Suprapubic skin (tissue), 3 donors: ENCODE measurements at regions not wholly inside any gene's neighbourhood (a gene's known extent, or its start where the extent isn't known, plus 50 kb on each side); places are given as distances from the start of the nearest gene placed in this dataset.

ENCODE experiments used
- CTCF ChIP-seq, 2 donors: fragments of 200-600 bp in 1 of 2; fragments of 450-650 bp in 1 of 2; sonication (generic) in 1 of 2; IDR thresholded peaks; one replicate each; pipeline ENCODE4 v1.5.1; 2016 to 2019; ENCODE audit warnings: antibody characterized with exemption in 2 of 2, mild to moderate bottlenecking in 1 of 2, moderate library complexity in 1 of 2
- POLR2A ChIP-seq, 2 donors: fragments of 450-650 bp; IDR thresholded peaks; one replicate each; pipeline ENCODE4 v1.6.1; 2017; ENCODE audit warnings: antibody characterized with exemption in 2 of 2, mild to moderate bottlenecking in 2 of 2, moderate library complexity in 2 of 2

DNA sequence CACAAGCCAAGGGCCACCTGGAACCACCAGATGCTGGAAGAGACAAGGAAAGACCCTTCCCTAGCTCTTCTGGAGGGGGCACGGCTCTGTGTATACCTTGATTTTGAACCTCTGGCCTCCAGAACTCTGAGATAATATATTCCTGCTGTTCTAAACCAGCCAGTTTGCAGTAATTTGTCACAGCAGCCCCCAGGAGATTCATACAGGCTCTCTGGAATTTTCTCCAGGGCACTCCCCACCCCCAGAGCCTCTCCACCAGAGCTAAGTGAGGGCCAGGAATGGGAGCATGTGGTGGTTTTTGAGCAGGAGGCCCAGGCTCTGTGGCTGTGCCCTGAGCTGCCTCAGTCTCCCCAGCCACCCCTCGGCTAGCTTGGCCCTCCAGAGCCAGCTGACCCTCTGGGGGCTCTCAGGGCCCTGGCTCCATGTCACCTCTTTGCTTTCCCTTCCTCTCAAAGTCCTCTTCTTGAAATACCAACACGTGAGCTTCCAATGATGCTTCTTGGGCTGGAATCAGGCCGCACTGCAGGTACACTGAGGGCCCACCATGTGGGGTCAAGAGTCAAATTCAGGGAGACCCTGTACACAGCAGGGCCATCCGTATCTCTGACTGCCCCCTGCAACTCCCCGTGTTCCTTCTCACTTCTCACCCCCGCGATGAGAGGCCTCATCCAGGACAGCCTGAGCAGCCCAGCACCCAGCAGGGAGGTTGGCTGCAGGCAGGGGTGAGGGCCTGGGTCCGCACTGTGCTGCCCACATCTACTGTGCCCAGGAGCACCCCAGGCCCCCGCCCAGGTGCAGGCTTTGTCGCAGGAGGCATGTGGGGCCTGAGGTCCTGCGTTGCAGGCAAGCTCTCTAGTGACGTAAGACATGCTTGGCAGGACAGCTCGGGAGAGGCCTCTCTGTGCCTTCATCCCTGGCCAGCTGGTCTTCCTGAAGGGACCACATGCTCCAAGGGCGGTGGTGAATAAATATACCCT is 155.5 kb downstream of the ANKRD60 start:
- no peak for TF ChIP-seq CTCF (IDR thresholded peaks at IDR 0.05)
- TF ChIP-seq POLR2A (IDR thresholded peaks at IDR 0.05): no peak
